Psoas muscle (tissue), 7 donors: ENCODE measurements at regions not wholly inside any gene's neighbourhood (a gene's known extent, or its start where the extent isn't known, plus 50 kb on each side); places are given as distances from the start of the nearest gene placed in this dataset.
"Not testable (repeated sequence)": the region's sequence is repeated elsewhere in the genome, so short reads cannot be mapped to it uniquely, and the experiment has no call there.

Experiments
- ATAC-seq, 4 donors: fragments of 200-7000 bp; cut with Tn5 transposase; one replicate each; pipeline ENCODE4 v1.9.1; 2020; ENCODE audit warnings: moderate library complexity in 3 of 4, mild to moderate bottlenecking in 2 of 4
- DNase-seq, 2 donors: peaks; one replicate each; pipeline ENCODE4 v3.0.0-alpha.2; 2020
- H3K27ac ChIP-seq: fragments of 200-600 bp; one replicate; pipeline ENCODE4 v1.8.0; 2022
- H3K27me3 ChIP-seq, 3 donors: fragments of 200-600 bp in 1 of 3; one replicate each; pipeline versions ENCODE4 v1.6.1 to v1.8.0; 2013 to 2022; ENCODE audit warnings: low read length in 2 of 3, mild to moderate bottlenecking in 2 of 3, moderate library complexity in 1 of 3; ENCODE audit not compliant: insufficient read depth in 3 of 3
- H3K36me3 ChIP-seq, 2 donors: fragments of 200-600 bp in 1 of 2; one replicate each; pipeline versions ENCODE4 v1.6.1 to v1.8.0; 2013 to 2022; ENCODE audit warnings: low read depth in 1 of 2, mild to moderate bottlenecking in 1 of 2, moderate library complexity in 1 of 2; ENCODE audit not compliant: insufficient read depth in 1 of 2
- H3K4me1 ChIP-seq: fragments of 200-600 bp; one replicate; pipeline ENCODE4 v1.8.0; 2022
- H3K4me3 ChIP-seq: fragments of 200-600 bp; one replicate; pipeline ENCODE4 v1.8.0; 2022; ENCODE audit warnings: mild to moderate bottlenecking
- H3K9me3 ChIP-seq: fragments of 200-600 bp; one replicate; pipeline ENCODE4 v1.8.0; 2022
- CTCF ChIP-seq: fragments of 200-600 bp; IDR thresholded peaks from one replicate; pipeline ENCODE4 v1.8.0; 2022; ENCODE audit warnings: antibody characterized with exemption
- WGBS, 3 donors: extraction: QIAGEN DNeasy Blood & Tissue Kit; methylation state at CpG; one replicate each; pipeline versions ENCODE4 v1.1.6 to v1.1.7; 2013; 5-methylcytosine and 5-hydroxymethylcytosine counted together
- intact Hi-C, 2 donors: fragments of 100-400 bp; cut with DNase I; formaldehyde crosslinking; loops; one replicate each; pipeline versions ENCODE4 v1.11.0 to v1.14.2; 2022
- donor health status: healthy with polysubstance abuse.
- donor health status: DM: no; HTN: no; CAD: no; lungs with moderate emphysema.
- donor health status: Bipolar disorder and iron deficiency.
- donor health status: healthy.
- donor health status: DM: yes; HTN: yes; CAD: no.
- donor health status: DM: no; HTN: no; CAD: no.
- donor health status: DM: yes; HTN: yes; CAD: no.

- Histone ChIP-seq H3K9me3 (no peaks in the 10 kb centered on the region), H3K4me3 (no peak overlapping the region), H3K27ac (no peak overlapping the region), H3K27me3 (no peaks in the 10 kb centered on the region), H3K36me3 (no peaks in the 10 kb centered on the region), H3K4me1 (no peaks in the 10 kb centered on the region)
- TF ChIP-seq CTCF = no peak
- no peak for ATAC-seq
- DNase-seq = no peak
- 83 to 87% (median 86%) methylated on average over 1 of the region's 1 CpG for WGBS, 3 donors
- intact Hi-C loops = no loop called here
Observed at GRCh38 chr11:98531576-98531975, 489.2 kb upstream of the CNTN5 start.

- DNase-seq (no peak), ATAC-seq (no peak)
- WGBS, 3 donors = 66 to 76% (median 68%) methylated on average over 1 of the region's 1 CpG
- Histone ChIP-seq H3K27me3 (no peaks in the 10 kb centered on the region), H3K4me1 (no peaks in the 10 kb centered on the region), H3K27ac (no peak overlapping the region), H3K9me3 (no peaks in the 10 kb centered on the region), H3K36me3 (no peaks in the 10 kb centered on the region), H3K4me3 (no peak overlapping the region)
- no peak for TF ChIP-seq CTCF
- intact Hi-C loops = no loop called here
Observed at GRCh38 chr11:98536023-98536422, 484.7 kb upstream of the CNTN5 start.

GRCh38 chr11:98538358-98538757 lies 482.4 kb upstream of the CNTN5 start:
- H3K9me3 ChIP-seq, ATAC-seq, H3K27me3 ChIP-seq, DNase-seq, H3K4me1 ChIP-seq, intact Hi-C loops, H3K4me3 ChIP-seq, H3K27ac ChIP-seq, H3K36me3 ChIP-seq: not testable (repeated sequence)
- 83 to 91% (median 86%) methylated on average over 7 of the region's 7 CpGs for WGBS, 3 donors

- 75 to 83% (median 76%) methylated on average over 5 of the region's 5 CpGs for WGBS, 3 donors
- Histone ChIP-seq H3K36me3 (no peaks in the 10 kb centered on the region), H3K4me3 (no peak overlapping the region), H3K9me3 (no peaks in the 10 kb centered on the region), H3K27ac (no peak overlapping the region), H3K4me1 (no peaks in the 10 kb centered on the region), H3K27me3 (no peaks in the 10 kb centered on the region)
- intact Hi-C loops = no loop called here
- ATAC-seq (no peak), DNase-seq (no peak)
- no peak for TF ChIP-seq CTCF
Observed at GRCh38 chr11:98545544-98546175, 475.1 kb upstream of the CNTN5 start.

GRCh38 chr11:98549571-98549970 lies 471.2 kb upstream of the CNTN5 start:
- WGBS, 3 donors = 84 to 86% (median 85%) methylated on average over 3 of the region's 3 CpGs
- intact Hi-C loops = no loop called here
- DNase-seq (no peak), ATAC-seq (no peak)
- Histone ChIP-seq H3K4me1 (no peaks in the 10 kb centered on the region), H3K4me3 (no peak overlapping the region), H3K27me3 (no peaks in the 10 kb centered on the region), H3K27ac (no peak overlapping the region), H3K9me3 (no peaks in the 10 kb centered on the region), H3K36me3 (no peaks in the 10 kb centered on the region)
- TF ChIP-seq CTCF = no peak
